Body of pancreas (tissue), 4 donors: ENCODE measurements at regions not wholly inside any gene's neighbourhood (a gene's known extent, or its start where the extent isn't known, plus 50 kb on each side); places are given as distances from the start of the nearest gene placed in this dataset.

Experiments used
- CTCF ChIP-seq, 7 experiments: fragments of 450-650 bp in 4 of 7; fragments of 200-600 bp in 3 of 7; sonication (generic) in 3 of 7; IDR thresholded peaks; one replicate each; pipeline ENCODE4 v1.5.1; 2016 to 2019; ENCODE audit warnings: antibody characterized with exemption in 7 of 7
- POLR2A ChIP-seq, 3 donors: fragments of 450-650 bp; IDR thresholded peaks; one replicate each; pipeline ENCODE4 v1.6.1; 2016; ENCODE audit warnings: antibody characterized with exemption in 3 of 3, mild to moderate bottlenecking in 2 of 3

GRCh38 chr3:69527498-69527897 lies 141.6 kb upstream of the FRMD4B start:
- TF ChIP-seq CTCF (IDR thresholded peaks at IDR 0.05) = no peak
- TF ChIP-seq POLR2A (IDR thresholded peaks at IDR 0.05) = no peak
